ENCODE measurements at regions not wholly inside any gene's neighbourhood (a gene's known extent, or its start where the extent isn't known, plus 50 kb on each side); places are given as distances from the start of the nearest gene placed in this dataset.

DNA sequence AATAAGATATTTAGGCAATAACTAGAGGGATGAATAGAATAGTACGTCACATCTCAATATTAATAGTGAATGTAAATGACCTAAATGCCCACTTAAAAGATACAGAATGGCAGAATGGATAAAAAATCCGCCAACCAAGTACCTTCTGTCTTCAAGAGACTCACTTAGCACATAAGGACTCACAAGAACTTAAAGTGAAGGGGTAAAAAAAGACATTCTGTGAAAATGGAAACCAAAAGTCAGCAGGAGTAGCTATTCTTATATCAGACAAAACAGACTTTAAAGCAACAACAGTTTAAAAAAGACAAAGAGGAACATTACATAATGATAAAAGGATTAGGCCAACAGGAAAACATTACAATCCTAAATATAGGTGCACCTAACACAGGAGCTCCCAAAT is 56.7 kb upstream of the DSC1 start:
- no peak for TF ChIP-seq CTCF (IDR thresholded peaks at IDR 0.05)
- TF ChIP-seq POLR2A (IDR thresholded peaks at IDR 0.05), result no peak

Measured in uterus (tissue), 2 donors.